ENCODE measurements at regions not wholly inside any gene's neighbourhood (a gene's known extent, or its start where the extent isn't known, plus 50 kb on each side); places are given as distances from the start of the nearest gene placed in this dataset.

DNA sequence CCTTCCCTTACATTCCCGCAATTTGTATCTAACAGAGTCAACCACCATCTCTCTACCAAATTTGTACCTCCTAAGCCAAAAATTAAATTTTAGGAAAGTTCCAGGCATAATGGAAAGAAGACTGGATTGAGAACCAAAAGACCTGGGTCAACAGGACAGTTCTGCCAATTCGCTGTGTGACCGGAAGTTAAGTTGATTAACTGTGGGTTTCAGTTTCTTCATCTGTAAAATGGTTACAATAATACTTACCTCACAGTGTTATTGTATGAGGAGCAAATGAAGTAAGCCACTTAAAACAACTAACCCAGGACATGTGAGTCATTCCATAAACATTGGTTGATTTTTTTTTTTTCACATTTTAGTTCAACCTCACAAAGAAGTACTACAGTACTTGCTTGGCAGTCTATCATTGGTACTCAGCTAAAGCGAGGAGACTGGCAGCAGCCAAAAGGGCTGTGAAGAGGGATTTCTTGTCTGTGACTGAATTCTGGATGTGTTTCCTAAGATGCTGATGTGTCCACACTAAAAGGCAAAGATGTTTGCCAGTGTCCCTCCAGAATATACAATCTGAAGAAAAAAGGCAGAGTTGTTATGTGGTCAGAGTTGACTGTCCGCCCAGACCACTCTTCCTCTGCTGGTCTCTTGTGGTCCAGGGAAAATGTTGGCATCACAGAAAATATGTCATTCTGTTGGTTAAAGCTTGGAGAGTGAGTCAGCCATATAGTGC, 198.6 kb downstream of the TLE1 start:
- ATAC-seq (no peak), DNase-seq (ENCODE audit: low spot score) (no peak)

DNA sequence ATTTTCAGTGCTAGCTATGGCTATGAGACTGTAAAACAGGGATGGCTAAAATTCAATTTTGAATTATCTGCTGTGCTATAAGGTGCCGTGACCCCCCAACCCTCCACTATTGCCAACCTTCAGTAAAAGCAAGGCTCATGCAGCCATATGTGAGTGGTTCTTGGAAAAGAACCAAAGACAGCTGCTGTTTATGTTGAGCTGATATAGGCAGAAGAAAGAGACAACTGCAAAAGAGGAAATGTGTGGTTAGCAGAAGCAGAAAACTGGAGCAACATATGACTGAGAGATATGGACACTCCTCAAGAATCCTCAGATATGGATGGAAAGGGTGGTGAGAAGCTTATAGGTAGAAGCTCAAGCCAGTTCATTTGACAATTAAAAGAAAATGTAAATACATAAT, 200.3 kb downstream of the TLE1 start:
- DNase-seq (ENCODE audit: low spot score) (no peak), ATAC-seq (no peak)

GRCh38 chr9:81480828-81481604, 208.3 kb downstream of the TLE1 start:
- no peak for DNase-seq (ENCODE audit: low spot score)
- ATAC-seq, result no peak

DNA sequence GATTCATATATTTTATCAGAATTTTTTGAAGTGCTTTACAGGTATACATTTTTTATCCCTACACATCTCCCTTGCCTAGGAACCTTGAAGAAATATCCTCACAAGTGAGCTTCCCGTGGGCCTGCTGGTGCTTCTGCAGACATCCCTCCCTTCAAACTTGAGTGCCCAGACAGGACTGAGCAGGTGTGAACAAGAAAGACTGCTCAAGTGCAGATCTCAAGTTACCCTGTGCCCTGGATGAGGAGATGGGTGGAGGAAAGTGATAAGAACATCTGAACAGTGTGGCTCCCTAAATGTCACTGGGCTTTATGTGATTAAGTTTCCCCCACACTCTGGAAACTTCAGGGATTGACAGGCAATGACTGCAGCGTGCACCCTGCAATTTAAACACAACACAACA, 209.8 kb downstream of the TLE1 start:
- no peak for ATAC-seq

GRCh38 chr9:81477669-81478068, 211.7 kb downstream of the TLE1 start:
- ATAC-seq (no peak), DNase-seq (ENCODE audit: low spot score) (no peak)

More for the DNA sequence above, 209.8 kb downstream of the TLE1 start:
- DNase-seq (ENCODE audit: low spot score), result no peak

- no peak for ATAC-seq
Observed at GRCh38 chr9:81476813-81477490, 212.4 kb downstream of the TLE1 start.

GRCh38 chr9:81474792-81475191, 214.6 kb downstream of the TLE1 start:
- ATAC-seq (no peak), DNase-seq (ENCODE audit: low spot score) (no peak)

More at GRCh38 chr9:81476813-81477490, 212.4 kb downstream of the TLE1 start:
- DNase-seq (ENCODE audit: low spot score), result no peak

DNA sequence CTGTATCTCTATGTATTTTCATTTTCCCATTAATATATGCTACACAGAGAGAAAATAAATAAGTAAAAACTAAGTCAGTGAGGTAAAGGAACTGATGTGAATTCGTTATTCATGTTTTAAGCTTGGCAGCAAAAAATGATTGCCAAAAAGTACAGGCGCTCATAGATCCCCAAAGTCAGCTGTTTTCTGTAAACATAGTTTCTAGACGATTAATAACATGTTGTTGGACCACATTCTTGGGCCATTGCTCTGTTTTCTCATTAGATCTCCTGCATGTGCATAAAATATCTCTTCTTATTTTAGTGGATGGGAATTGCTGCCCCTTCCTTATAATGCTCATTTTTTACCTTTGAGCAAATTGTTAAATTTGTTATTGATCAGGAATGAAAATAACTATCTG, 215.2 kb downstream of the TLE1 start:
- ATAC-seq, result no peak

DNA sequence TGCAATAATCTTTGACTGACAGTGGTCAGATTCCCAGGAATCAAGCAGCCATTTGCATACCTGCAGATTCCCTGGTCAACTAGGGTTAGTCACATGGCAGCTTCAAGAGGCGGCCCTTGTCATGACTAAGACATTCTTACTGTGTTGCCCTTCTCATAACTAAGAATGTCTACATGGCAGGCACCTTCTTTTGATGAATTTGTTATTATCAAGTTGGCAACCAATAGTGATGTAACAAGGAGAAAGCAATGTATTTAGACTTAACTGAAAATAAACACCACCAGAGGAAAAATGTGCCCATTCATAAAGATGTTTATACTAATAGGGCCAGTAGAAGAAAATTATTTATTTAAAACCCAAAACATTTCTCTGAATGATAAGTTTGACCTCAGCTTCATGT, 215.6 kb downstream of the TLE1 start:
- DNase-seq (ENCODE audit: low spot score), result no peak
- no peak for ATAC-seq

More for the DNA sequence above, 215.2 kb downstream of the TLE1 start:
- DNase-seq (ENCODE audit: low spot score), result no peak

DNA sequence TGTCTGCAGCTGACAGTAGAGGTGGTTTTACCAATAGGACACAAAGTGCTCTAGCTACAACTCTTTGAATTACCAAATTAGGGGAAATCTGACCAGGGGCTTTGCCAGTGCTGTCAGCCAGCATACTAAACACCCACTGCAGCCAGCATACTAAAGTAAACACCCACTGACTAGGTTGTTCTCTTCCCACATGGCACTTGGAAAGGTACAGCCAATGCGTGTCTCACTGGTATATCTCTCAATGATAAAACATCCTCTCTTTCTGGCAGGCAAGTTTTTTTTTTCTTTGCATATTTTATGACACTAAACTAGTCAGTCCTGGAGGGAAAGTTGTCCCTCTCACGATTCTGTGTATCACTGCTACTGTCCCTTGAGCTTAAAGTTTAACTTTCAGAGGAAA, 216.1 kb downstream of the TLE1 start:
- DNase-seq (ENCODE audit: low spot score), result no peak
- no peak for ATAC-seq

DNA sequence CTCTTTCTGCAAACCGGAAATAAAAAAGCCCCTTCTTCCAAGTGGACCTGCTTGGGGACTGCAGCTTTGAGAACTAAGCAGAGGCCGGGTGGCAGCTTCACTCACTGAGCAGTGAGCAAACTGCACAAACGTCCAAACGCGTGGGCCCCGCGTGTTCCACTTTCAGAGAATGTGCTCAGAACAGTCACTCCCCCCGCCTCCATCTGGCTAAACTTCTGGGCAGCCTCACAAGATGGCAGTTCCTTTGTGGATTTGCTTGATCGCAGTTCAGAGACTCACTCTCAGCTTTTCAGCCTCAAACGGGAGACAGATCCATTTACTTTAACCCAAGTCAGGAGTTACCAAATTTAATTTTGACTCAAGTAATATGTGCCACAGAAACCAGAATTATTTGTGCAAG, 216.6 kb downstream of the TLE1 start:
- DNase-seq (ENCODE audit: low spot score) (no peak), ATAC-seq (no peak)

GRCh38 chr9:81470864-81471263, 218.5 kb downstream of the TLE1 start:
- DNase-seq (ENCODE audit: low spot score), result no peak

DNA sequence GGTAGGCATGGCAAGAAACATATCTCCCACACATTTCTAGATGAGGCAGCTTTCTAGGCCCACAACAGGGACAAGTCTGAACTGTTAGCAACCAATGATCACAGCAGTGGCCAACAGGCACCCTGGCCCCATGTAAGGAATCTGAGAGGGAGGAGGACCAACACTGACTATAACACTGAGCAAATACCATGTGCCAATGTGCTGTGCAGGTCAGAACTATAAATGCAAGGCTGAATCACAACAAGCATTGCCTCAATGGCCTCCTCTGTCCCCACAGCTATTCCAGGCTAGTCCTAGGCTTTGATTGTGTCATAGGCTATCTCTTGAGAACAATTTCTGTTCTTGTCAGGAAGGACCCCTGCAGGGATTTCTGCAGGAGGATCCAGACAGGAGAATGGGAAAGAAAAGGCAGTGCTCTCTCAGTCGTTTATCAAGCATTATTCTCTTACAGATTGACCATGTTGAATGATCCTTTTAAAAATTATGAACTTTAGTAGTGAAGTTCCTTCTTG, 221.2 kb downstream of the TLE1 start:
- ATAC-seq, result no peak
- no peak for DNase-seq (ENCODE audit: low spot score)

More at GRCh38 chr9:81470864-81471263, 218.5 kb downstream of the TLE1 start:
- no peak for ATAC-seq

DNA sequence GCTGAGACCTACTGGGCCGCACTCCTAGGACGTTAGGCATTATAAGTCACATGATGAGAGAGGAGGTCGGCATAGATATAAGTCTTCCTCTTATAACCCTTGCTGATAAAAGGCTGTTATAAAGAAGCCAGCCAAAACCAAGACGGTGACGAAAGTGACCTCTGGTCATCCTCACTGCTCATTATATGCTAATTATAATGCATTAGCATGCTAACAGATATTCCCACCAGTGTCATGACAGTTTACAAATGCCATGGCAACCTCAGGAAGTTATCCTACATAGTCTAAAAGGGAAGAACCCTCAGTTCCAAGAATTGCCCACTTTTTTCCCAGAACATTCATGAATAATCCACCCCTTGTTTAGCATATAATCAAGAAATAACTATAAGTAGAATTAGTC, 222.4 kb downstream of the TLE1 start:
- ATAC-seq (no peak), DNase-seq (ENCODE audit: low spot score) (no peak)

- DNase-seq (ENCODE audit: low spot score), result no peak
Observed at GRCh38 chr9:81465468-81466011, 223.8 kb downstream of the TLE1 start.

DNA sequence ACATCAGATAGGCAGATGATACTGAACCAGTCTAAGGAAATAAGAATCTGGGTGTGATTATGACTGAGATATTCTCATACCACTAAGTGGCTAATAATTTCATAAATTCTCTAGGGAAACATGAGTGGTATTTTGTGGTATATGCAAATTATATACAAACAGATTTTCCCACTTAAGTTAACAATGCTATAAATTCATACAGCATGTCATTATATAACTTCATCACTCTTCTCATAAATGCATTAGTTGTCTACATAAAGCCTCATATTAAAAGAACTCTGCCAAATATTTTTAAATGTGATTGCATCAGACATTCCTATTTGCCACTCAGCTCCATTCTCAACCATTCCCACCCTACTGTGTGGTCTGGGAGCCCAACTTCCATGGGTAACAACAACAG, 226.5 kb downstream of the TLE1 start:
- ATAC-seq, result no peak

More at GRCh38 chr9:81465468-81466011, 223.8 kb downstream of the TLE1 start:
- no peak for ATAC-seq

DNA sequence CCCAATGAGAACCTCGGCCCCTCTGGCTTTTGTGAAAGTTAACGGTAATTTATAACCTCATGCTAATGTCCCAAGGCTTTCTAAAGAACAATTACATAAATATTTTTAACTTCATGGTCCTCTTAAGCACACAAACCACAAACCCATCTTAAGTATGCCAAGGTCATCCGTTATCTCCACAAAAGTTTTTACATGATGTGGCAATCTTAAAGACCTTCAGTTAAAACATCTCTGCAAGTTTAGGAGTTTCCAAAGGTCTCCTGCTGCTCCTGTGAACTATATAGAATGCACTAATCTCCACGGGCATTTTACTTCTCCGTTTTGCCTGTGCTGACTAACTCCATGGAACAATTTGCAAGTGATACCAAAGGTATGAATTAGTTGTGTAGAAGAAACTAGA, 228.2 kb downstream of the TLE1 start:
- ATAC-seq, result no peak

More for the DNA sequence above, 226.5 kb downstream of the TLE1 start:
- no peak for DNase-seq (ENCODE audit: low spot score)

GRCh38 chr9:81460693-81461092, 228.7 kb downstream of the TLE1 start:
- no peak for DNase-seq (ENCODE audit: low spot score)
- ATAC-seq, result no peak

More for the DNA sequence above, 228.2 kb downstream of the TLE1 start:
- DNase-seq (ENCODE audit: low spot score), result no peak

DNA sequence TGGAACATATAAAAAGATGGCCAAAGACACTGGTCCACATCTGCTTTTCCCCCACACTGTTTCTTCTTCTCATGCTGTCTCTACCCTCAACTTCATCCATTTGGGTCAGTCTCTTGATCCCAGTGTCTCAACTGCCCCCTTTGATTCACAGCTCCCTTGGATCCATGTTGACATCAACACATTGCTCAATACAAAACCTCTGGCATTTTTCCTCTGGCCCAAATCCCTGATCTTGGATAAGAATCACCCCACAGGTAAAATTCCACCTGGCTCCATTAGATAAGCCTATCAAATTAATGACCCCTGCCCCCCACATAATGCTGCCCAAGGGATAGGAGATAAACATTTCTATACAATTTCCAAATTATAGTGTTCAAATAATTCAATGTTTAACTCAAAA, 229.8 kb downstream of the TLE1 start:
- ATAC-seq (no peak), DNase-seq (ENCODE audit: low spot score) (no peak)

GRCh38 chr9:81456431-81457006, 232.8 kb downstream of the TLE1 start:
- DNase-seq (ENCODE audit: low spot score) (no peak), ATAC-seq (no peak)
